GM18867 (cell line): ENCODE measurements at regions not wholly inside any gene's neighbourhood (a gene's known extent, or its start where the extent isn't known, plus 50 kb on each side); places are given as distances from the start of the nearest gene placed in this dataset.

ENCODE experiments used
- ATAC-seq: cut with Tn5 transposase; IDR thresholded peaks from one replicate; pipeline ENCODE4 v1.9.1; 2021; ENCODE audit warnings: mild to moderate bottlenecking, moderate library complexity; ENCODE audit not compliant: unreplicated experiment

GRCh38 chr5:103354446-103354845, 95.9 kb downstream of the MACIR start:
- no peak for ATAC-seq

DNA sequence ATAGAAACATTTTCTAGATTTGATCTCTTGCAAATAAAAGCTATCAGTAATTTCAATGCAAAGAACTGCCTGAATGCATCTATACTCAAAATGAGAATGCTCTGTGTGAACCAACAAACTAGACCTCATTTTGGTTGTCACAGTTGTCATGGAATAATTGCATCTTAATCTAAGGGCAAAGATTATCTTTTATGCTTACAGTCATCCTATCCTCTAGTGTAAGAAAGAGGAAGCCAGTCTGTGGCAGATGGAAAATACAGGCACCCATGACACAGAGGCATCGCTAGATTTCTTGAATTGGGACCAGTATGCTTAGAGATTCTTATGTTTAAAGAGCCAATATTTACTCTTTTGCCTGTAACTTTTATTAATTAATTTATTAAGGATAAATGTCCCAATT, 95.0 kb downstream of the MACIR start:
- no peak for ATAC-seq

- ATAC-seq = no peak
These were observed 89.3 kb downstream of the MACIR start for GRCh38 chr5:103347716-103348423.

- no peak for ATAC-seq
These were observed 87.7 kb downstream of the MACIR start for GRCh38 chr5:103346162-103346748.

DNA sequence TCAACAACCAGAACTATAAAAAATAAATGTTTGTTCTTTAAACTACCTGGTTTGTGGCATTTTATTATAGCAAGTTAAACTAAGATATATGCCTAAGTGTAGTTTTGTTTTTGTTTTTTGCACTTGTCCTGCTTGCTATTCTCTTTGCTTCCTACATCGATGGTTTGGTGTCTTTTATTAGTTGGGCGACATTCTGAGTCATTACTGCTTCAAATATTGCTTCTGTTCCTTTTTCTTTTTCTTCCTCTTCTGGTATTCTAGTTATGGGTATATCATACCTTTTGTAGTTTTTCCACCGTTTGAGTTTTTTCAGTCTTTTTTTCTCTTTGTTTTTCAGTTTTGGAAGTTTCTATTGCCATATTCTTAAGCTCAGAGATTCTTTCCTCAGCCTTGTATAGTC, 86.9 kb downstream of the MACIR start:
- no peak for ATAC-seq

- ATAC-seq = peak; percentile 99
These were observed 82.3 kb downstream of the MACIR start for GRCh38 chr5:103340717-103341388.

- no peak for ATAC-seq
These were observed 81.6 kb downstream of the MACIR start for GRCh38 chr5:103340132-103340531.

GRCh38 chr5:103336941-103337340, 78.4 kb downstream of the MACIR start:
- no peak for ATAC-seq

DNA sequence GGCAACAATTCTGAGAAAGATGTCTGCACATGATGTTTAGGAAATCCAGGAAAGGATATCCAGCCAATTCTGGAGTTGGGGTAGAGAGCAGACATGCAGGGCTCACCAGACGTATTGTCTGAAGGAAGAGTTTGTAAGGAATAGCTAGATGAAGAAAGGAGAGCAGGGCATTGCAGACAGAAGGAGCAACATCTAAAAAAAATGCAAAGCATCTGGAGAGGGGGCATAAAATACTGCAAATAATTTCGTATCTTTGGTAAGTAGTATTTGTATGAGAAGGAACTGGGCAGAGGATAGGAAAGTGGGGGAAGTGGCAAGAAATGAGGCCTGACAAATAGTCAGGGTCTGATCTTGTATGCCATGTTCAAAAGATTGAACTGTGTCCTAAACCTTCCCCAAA, 74.8 kb downstream of the MACIR start:
- ATAC-seq = no peak

DNA sequence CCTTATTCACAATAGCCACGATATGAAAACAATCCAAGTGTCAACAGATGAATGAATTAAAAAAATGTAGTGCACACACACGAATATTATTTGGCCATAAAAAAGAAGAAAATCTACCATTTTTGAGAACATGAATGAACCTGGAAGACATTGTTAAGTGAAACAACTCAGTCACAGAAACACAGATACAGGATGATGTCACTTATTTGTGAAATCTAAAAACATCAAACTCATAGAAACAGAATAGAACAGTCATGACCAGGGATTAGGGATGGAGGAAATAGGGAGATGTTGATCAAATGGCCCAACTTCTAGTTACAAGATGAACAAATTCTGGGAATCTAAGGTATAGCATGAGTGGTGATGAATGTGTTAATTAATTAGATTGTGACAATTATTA, 72.3 kb downstream of the MACIR start:
- ATAC-seq = no peak
